Suprapubic skin (tissue), 4 donors: ENCODE measurements at regions not wholly inside any gene's neighbourhood (a gene's known extent, or its start where the extent isn't known, plus 50 kb on each side); places are given as distances from the start of the nearest gene placed in this dataset.

Experiments
- CTCF ChIP-seq, 2 donors: fragments of 200-600 bp in 1 of 2; fragments of 450-650 bp in 1 of 2; sonication (generic) in 1 of 2; IDR thresholded peaks; one replicate each; pipeline ENCODE4 v1.5.1; 2016 to 2019; ENCODE audit warnings: antibody characterized with exemption in 2 of 2, mild to moderate bottlenecking in 1 of 2, moderate library complexity in 1 of 2
- EP300 ChIP-seq: sonication (generic); formaldehyde crosslinking; IDR thresholded peaks from one replicate; pipeline ENCODE4 v1.6.1; 2017; ENCODE audit warnings: antibody characterized with exemption
- POLR2A ChIP-seq, 2 donors: fragments of 450-650 bp; IDR thresholded peaks; one replicate each; pipeline ENCODE4 v1.6.1; 2017; ENCODE audit warnings: antibody characterized with exemption in 2 of 2, mild to moderate bottlenecking in 2 of 2, moderate library complexity in 2 of 2
- POLR2AphosphoS5 ChIP-seq, 3 donors: sonication (generic); formaldehyde crosslinking; IDR thresholded peaks; one replicate each; pipeline ENCODE4 v1.6.1; 2017; ENCODE audit warnings: antibody characterized with exemption in 3 of 3

GRCh38 chr6:77339926-77340325, 123.4 kb downstream of the HTR1B start:
- TF ChIP-seq CTCF (IDR thresholded peaks at IDR 0.05) (no peak), POLR2A (IDR thresholded peaks at IDR 0.05) (no peak), POLR2AphosphoS5 (IDR thresholded peaks at IDR 0.05) (no peak), EP300 (no peak)
